ENCODE measurements at regions not wholly inside any gene's neighbourhood (a gene's known extent, or its start where the extent isn't known, plus 50 kb on each side); places are given as distances from the start of the nearest gene placed in this dataset.

- DNase-seq (ENCODE audit: low spot score): no peak
Observed at GRCh38 chr3:41148901-41149300, 50.4 kb upstream of the CTNNB1 start.

Data from kidney capillary endothelial cell (primary cell).